HFFc6 (cell line): ENCODE measurements at regions not wholly inside any gene's neighbourhood (a gene's known extent, or its start where the extent isn't known, plus 50 kb on each side); places are given as distances from the start of the nearest gene placed in this dataset.

Experiments
- DNase-seq: peaks from one replicate; pipeline ENCODE4 v3.0.0-alpha.2; 2018
- H3K27ac Mint-ChIP-seq: 2 replicates; pipeline ENCODE4 v1.8.0; 2020; ENCODE audit warnings: mild to moderate bottlenecking, mixed read lengths
- H3K27me3 Mint-ChIP-seq: 2 replicates; pipeline ENCODE4 v1.8.0; 2021; ENCODE audit warnings: mild to moderate bottlenecking, moderate library complexity, mixed read lengths; ENCODE audit not compliant: insufficient read depth
- H3K36me3 Mint-ChIP-seq: 2 replicates; pipeline ENCODE4 v1.8.0; 2021; ENCODE audit warnings: low read depth, mixed read lengths
- H3K4me1 Mint-ChIP-seq: 2 replicates; pipeline ENCODE4 v1.8.0; 2020; ENCODE audit warnings: low read depth, mixed read lengths
- H3K4me3 Mint-ChIP-seq: 2 replicates; pipeline ENCODE4 v1.8.0; 2020; ENCODE audit warnings: mild to moderate bottlenecking, moderate library complexity, mixed read lengths
- H3K9me3 Mint-ChIP-seq: 2 replicates; pipeline ENCODE4 v1.8.0; 2020; ENCODE audit warnings: mild to moderate bottlenecking, mixed read lengths
- TF ChIP-seq, protein P1 (sequence below): fragments of 200-600 bp; sonication (generic); IDR thresholded peaks from 2 replicates; pipeline ENCODE4 v1.5.0; 2021; ENCODE audit warnings: antibody characterized with exemption, mild to moderate bottlenecking

- no peaks in the 10 kb centered on the region; the same call in 1 of the 2 replicates for H3K36me3 Mint-ChIP-seq
- H3K27ac Mint-ChIP-seq = no peak overlapping the region
- peaks cover 41% of the 10 kb centered on the region for H3K9me3 Mint-ChIP-seq
- no peak overlapping the region for H3K4me3 Mint-ChIP-seq
- H3K27me3 Mint-ChIP-seq = no peaks in the 10 kb centered on the region
- no peaks in the 10 kb centered on the region for H3K4me1 Mint-ChIP-seq
- no peak for DNase-seq
- TF ChIP-seq, protein P1, sequence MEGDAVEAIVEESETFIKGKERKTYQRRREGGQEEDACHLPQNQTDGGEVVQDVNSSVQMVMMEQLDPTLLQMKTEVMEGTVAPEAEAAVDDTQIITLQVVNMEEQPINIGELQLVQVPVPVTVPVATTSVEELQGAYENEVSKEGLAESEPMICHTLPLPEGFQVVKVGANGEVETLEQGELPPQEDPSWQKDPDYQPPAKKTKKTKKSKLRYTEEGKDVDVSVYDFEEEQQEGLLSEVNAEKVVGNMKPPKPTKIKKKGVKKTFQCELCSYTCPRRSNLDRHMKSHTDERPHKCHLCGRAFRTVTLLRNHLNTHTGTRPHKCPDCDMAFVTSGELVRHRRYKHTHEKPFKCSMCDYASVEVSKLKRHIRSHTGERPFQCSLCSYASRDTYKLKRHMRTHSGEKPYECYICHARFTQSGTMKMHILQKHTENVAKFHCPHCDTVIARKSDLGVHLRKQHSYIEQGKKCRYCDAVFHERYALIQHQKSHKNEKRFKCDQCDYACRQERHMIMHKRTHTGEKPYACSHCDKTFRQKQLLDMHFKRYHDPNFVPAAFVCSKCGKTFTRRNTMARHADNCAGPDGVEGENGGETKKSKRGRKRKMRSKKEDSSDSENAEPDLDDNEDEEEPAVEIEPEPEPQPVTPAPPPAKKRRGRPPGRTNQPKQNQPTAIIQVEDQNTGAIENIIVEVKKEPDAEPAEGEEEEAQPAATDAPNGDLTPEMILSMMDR = no peak
Measured at GRCh38 chr2:104047516-104047915, 806.4 kb upstream of the POU3F3 start.

DNA sequence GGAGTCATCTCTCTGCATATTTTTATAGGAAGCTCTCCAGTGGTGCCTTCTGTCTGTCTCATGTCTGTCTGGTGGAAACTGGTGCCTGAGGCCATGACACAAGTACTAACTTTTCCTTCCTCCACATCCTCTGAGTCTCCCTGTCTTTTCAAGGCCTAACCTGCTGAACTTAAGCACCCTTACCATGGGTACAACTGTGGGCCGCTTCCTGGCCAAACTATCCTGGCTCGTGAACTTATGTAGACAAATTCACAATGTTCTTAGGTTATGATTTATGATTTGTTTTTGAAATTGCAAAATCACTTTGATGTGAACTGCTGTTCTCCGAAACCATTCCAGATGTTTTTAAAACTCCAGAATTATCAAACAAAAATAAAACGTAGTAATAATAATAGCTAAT lies 804.5 kb upstream of the POU3F3 start:
- no peak for DNase-seq

DNA sequence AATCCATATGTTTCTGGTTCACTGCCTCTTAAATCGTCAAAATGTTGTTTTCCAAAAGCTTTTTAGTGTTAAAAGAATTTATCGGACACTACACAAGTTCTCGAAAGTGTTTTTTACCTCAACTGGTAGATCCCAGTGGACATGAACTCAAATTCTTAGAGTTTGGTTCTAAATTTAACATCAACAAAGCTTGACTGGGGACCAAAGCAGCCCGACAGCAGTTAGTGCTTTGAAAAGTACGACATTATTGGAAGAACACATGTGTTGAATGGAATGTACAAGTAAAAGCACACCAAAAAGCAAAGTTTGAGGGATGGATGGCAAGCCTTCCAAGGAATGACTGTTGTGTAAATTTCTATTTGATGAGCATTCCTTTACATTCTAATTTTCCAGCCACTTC lies 803.9 kb upstream of the POU3F3 start:
- peaks cover 41% of the 10 kb centered on the region for H3K9me3 Mint-ChIP-seq
- H3K36me3 Mint-ChIP-seq = no peaks in the 10 kb centered on the region; the same call in 1 of the 2 replicates
- H3K27me3 Mint-ChIP-seq = no peaks in the 10 kb centered on the region
- no peaks in the 10 kb centered on the region for H3K4me1 Mint-ChIP-seq
- H3K27ac Mint-ChIP-seq = no peak overlapping the region
- TF ChIP-seq, protein P1 = no peak
- no peak for DNase-seq
- no peak overlapping the region for H3K4me3 Mint-ChIP-seq

More for the DNA sequence above, 804.5 kb upstream of the POU3F3 start:
- no peaks in the 10 kb centered on the region for H3K27me3 Mint-ChIP-seq
- no peak overlapping the region for H3K27ac Mint-ChIP-seq
- peaks cover 41% of the 10 kb centered on the region for H3K9me3 Mint-ChIP-seq
- TF ChIP-seq, protein P1 = no peak
- H3K4me1 Mint-ChIP-seq = no peaks in the 10 kb centered on the region
- no peak overlapping the region for H3K4me3 Mint-ChIP-seq
- H3K36me3 Mint-ChIP-seq = no peaks in the 10 kb centered on the region; the same call in 1 of the 2 replicates

GRCh38 chr2:104050656-104051242 lies 803.2 kb upstream of the POU3F3 start:
- H3K36me3 Mint-ChIP-seq = no peaks in the 10 kb centered on the region; the same call in 1 of the 2 replicates
- no peak overlapping the region for H3K27ac Mint-ChIP-seq
- TF ChIP-seq, protein P1 = no peak
- peaks cover 40% of the 10 kb centered on the region for H3K9me3 Mint-ChIP-seq
- H3K4me3 Mint-ChIP-seq = no peak overlapping the region
- no peaks in the 10 kb centered on the region for H3K4me1 Mint-ChIP-seq
- H3K27me3 Mint-ChIP-seq = no peaks in the 10 kb centered on the region
- no peak for DNase-seq

GRCh38 chr2:104051766-104052165 lies 802.1 kb upstream of the POU3F3 start:
- TF ChIP-seq, protein P1 = no peak
- no peaks in the 10 kb centered on the region for H3K27me3 Mint-ChIP-seq
- no peaks in the 10 kb centered on the region for H3K4me1 Mint-ChIP-seq
- H3K27ac Mint-ChIP-seq = no peak overlapping the region
- no peak for DNase-seq
- no peak overlapping the region for H3K4me3 Mint-ChIP-seq
- H3K9me3 Mint-ChIP-seq = peaks cover 39% of the 10 kb centered on the region
- H3K36me3 Mint-ChIP-seq = no peaks in the 10 kb centered on the region; the same call in 1 of the 2 replicates
